HG03066 (cell line): ENCODE measurements at regions not wholly inside any gene's neighbourhood (a gene's known extent, or its start where the extent isn't known, plus 50 kb on each side); places are given as distances from the start of the nearest gene placed in this dataset.
"Not testable (repeated sequence)": the region's sequence is repeated elsewhere in the genome, so short reads cannot be mapped to it uniquely, and the experiment has no call there.

Experiments
- ATAC-seq: cut with Tn5 transposase; IDR thresholded peaks from one replicate; pipeline ENCODE4 v1.9.1; 2021; ENCODE audit warnings: low read depth; ENCODE audit not compliant: unreplicated experiment

- ATAC-seq, result not testable (repeated sequence)
Measured at GRCh38 chr1:109857702-109858101, 52.9 kb upstream of the CSF1 start.

DNA sequence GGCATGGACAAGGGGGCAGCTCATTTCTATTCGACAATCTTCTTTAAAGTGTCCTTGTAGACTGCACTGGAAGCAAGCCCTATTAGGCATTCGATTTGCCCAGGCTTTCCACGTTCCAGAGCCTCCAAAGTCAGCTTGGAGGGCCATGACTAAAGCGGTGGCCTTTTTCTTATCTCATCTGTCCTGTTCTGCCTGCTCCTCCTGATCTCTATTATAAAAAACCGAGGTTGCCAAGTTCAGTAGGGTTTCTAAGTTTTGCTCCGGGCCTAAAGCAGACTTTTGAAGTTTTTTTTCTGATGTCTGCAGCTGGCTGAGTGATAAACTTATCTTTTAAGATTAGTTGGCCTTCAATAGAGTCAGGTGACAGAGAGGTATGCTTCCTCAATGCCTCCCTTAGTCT is 54.7 kb upstream of the CSF1 start:
- ATAC-seq, result not testable (repeated sequence)

- ATAC-seq, result not testable (repeated sequence)
Measured at GRCh38 chr1:109853972-109854371, 56.7 kb upstream of the CSF1 start.

DNA sequence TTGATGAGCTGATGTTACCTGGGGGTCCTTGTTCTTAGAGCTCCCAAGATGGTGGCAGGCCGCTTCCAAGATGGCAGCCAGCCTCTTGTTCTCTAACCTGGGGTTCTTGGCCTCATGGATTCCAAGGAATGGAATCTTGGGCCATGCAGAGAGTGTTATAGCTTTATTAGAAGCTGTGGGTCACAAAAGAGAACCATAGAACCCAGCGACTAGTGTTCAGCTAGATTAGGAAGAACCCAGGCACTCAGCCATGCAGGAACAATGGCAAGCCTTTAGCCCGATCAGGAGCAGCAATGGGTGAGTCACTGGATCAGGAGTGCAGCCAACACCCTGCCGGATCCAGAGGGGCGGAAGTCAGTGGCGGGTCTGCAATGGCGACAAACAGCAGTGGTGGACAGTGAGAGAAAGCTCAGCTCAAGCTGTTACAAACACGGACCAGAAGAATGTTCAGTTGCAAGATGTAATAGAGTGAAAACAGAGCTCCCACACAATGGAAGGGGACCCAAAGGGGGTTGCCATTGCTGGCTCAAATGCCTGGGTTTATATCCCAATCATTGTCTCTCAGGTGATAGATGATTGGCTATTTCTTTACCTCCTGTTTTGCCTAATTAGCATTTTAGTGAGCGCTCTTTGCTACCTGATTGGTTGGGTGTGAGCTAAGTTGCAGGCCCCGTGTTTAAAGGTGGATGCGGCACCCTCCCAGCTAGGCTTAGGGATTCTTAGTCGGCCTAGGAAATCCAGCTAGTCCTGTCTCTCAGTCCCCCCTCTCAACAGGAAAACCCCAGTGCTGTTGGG is 58.2 kb upstream of the CSF1 start:
- ATAC-seq, result not testable (repeated sequence)

DNA sequence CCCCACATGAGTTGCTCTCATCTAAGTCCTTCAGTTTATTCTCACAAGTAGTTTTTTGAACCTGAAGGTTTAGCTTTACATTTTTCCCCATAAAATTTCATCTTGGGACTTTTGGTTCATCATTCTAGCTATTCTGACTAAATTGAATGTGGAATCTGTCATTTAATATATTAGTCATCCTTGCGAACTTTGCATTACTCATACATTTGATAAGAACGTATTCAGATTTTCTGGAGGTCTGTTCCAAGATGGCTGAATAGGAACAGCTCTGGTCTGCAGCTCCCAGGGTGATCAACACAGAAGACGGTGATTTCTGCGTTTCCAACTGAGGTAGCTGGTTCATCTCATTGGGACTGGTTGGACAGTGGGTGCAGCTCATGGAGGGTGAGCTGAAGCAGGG is 59.8 kb upstream of the CSF1 start:
- no peak for ATAC-seq

DNA sequence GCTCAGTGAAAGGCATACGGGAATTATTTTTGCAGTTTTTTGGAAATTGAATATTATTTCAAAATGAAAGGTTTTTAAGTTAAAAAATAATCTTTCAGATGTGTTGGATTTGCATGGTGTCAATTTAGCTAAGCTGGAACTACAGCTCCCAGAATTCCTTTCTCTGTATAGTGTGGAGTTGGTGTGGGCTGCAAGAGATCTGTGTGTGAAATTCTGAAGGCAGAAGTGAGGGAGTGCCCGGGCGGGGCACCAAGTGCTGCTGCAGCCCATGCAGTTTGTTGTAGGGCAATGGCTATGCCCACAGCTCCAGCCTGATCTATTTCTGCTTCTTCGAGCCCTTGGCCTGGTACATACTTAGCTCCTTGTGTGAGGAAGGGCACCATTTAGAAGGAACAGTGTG is 60.5 kb upstream of the CSF1 start:
- ATAC-seq, result no peak

GRCh38 chr1:109849655-109850054 is 61.0 kb upstream of the CSF1 start:
- ATAC-seq, result no peak

DNA sequence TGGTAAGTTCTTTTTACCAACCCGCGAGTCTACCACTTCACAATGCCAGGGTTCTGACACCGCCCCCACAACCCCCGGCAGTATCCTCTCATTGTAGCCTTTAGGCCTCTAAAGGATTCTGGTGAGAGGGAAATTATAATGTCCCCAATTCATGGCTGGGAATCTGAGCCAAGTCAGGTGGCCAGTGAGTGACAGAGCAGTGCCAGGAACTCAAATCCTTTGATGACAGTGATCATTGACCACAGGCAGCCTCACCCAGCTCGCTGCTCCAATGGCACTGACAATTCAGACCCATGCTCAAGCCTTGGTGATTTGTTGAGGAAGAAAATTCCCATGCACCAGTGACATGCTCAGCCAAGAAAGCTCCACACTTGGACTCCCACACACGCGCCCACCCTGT is 63.4 kb upstream of the CSF1 start:
- no peak for ATAC-seq

GRCh38 chr1:109846846-109847245 is 63.8 kb upstream of the CSF1 start:
- no peak for ATAC-seq

DNA sequence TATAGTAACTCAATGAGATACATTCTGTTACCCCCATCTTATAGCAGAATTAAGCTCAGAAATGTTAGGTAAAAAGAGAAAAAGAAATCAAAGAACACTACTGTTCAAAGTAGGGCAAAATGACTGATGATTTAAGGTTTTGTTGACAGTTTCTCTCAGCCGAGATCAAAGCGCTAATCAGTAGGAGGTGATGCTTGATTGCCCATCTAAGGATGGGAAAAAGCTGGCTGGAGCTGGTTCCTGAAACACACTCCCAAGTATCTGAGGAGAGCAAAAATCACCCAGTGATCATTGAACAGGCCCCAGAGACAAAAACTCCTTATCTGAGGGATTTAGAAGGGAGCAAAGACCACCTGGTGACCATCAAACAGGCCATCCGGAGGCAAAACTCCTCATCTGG is 64.5 kb upstream of the CSF1 start:
- no peak for ATAC-seq

- no peak for ATAC-seq
Measured at GRCh38 chr1:109845658-109846057, 65.0 kb upstream of the CSF1 start.

DNA sequence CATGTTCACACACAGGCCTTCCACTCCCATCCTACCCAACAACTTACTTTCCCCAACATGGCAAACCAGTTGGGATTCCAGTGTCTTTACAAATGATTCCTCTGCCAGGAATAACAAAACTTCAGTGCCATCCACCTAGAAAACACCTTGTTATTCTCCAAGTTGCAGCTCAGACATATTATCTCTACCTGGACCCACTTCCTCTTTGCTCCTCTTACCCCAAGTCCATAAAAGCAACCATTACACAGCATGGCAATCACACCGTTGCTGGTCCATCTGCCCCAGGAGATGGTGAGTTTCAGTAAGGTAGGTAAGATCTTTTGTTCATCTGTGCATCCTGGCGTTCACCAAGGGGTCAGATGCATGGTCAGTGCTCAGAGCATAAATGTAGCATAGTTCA is 66.0 kb upstream of the CSF1 start:
- ATAC-seq, result no peak

- no peak for ATAC-seq
Measured at GRCh38 chr1:109840011-109840629, 70.5 kb upstream of the CSF1 start.

DNA sequence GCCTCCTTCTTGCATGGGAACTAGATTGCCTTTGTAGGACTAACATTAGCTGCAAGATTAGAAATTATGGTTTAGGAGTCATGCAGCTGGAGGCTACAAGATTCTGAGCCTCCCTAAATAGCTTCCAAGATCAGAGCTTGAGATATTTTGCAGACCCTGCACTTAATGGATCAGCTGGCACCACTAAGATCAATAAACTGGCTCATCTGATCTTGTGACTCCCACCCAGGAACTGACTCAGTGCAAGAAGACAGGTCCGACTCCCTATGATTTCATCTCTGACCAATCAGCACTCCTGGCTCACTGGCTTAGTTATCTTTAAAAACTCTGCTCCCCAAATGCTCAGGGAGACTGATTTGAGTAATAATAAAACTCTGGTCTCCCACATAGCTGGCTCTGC is 71.4 kb upstream of the CSF1 start:
- ATAC-seq, result not testable (repeated sequence)

DNA sequence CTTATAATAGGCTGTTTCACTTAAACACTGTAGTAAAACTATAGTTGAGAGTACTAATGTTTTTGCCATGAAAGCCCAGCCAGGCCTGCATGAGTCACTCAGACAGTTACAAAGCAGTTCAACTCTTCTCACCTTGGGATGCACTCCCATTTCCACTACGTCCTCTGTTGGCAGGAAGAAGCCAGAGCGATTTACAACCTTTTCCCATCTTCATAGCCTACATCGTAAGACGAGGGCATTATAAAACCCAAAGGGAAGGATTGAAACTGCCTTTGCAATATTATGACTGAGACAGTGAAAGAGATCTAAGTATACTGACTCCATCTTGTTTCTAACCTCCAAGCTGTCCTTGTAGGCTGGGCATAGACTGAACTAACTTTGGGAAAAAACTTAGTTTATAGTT is 71.8 kb upstream of the CSF1 start:
- no peak for ATAC-seq

- ATAC-seq, result no peak
Measured at GRCh38 chr1:109837852-109838570, 72.6 kb upstream of the CSF1 start.

DNA sequence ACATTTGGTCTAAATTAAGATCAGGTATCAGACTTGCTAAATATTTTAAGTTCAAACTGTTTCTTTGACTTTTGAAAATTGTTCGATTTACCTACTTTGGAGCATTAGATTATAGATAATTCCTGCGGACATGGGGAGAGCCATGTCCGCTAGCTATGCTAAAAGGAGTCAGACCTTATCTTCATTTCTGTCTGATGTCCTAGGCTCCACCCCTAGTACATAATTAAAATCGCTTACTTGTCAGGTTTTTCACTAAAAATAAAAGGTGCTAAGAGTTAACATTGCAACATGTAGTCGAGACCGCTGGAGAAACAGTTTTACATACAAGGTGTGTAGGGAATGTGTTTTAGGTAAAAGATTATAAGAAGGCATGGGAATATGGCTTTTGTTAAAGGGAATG is 71.9 kb upstream of the EPS8L3 start:
- not testable (repeated sequence) for ATAC-seq

DNA sequence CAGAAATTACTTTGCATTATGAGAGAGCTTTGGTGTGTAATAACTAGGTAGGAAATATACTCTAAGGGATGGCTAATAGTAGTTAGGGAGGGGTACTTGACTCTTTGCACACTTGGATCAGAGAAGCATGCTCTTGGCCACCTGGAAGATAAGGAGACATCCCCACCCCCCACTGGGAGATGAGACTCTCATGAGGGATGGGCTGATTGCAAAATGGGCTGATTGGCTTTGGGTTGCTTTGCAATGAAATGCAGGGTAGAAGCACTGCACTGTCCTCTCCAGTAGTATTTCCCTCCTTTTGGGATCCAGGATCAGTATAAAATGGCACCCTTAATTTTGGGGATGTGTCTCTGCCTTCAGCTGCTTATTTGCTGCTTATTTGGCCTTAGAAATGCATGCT is 71.2 kb upstream of the EPS8L3 start:
- ATAC-seq, result no peak

- ATAC-seq, result no peak
Measured at GRCh38 chr1:109832945-109833344, 69.2 kb upstream of the EPS8L3 start.

DNA sequence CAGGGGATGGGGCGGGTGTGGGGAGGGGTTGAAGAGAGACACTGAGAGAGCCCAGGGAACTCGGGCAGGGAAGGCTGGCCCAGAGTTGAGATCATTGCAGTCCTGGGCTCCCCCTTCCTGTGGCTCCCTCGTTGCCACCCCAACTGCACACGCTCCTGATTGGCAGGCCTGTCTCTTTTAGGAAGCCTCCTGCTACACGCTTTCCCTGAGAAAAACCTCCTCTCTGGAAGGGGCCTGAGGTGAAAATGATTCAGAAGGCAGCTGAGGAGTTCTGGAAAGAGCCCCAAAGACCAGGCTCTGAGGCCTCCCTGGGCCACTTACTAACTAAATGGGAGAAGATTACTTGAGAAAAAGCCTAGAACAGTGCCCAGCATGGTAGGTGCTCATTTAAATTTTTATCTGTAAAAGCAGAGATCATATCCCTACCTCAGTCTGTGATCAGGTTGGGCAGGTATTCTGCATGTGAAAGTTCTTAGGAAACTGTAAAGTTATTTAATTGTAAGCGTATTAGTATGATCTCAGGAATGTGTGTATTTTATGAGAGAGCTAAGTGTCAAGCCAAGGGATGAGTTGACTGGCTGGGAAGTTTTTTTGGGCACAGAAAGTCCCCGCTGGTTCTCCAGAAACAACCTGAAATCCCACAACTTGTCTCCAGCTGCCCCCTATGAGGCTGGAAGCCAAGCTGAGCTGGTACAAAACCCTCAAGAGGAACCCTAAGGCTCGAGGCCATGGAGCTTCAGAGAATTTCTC is 65.2 kb upstream of the EPS8L3 start:
- ATAC-seq, result no peak

DNA sequence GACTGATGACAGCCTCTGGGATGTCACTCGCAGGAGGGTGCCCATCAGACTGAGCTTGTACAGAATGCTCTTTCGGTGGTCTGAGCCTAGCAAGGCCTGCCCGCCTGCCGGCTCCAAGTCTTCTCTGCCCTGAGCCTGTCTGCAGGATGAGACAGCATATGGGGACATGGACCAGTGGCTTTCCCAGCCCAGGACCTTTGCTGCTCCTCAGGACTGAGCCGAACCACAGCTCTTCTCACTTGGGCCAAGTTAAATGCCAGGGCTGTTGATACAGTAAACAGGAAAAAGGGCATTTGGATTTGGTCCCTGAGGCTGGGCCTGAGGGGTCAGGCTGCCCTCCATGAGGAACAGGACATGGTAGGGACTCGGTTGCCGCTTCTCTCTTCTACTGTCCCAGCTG is 64.3 kb upstream of the EPS8L3 start:
- no peak for ATAC-seq
